ENCODE measurements at regions not wholly inside any gene's neighbourhood (a gene's known extent, or its start where the extent isn't known, plus 50 kb on each side); places are given as distances from the start of the nearest gene placed in this dataset.
"Not testable (repeated sequence)": the region's sequence is repeated elsewhere in the genome, so short reads cannot be mapped to it uniquely, and the experiment has no call there.

DNA sequence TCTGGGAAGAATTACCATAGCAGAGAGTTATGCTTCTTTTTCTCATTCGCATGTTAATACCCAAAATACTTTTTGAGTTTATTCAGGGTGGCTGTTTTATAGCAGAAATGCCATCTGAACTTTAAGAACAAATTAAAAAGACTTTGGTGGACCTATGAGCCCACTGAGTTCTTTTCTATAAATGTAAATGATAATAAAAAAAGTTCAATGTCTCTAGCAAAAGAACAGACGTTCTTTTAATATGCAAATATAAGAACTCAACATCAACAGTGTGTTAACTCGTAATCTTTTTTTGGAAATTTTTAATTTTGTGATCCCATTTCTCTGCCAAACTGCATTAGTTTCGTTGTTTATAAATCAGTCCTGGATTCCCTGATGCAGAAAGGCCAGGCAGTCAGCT is 1283.0 kb upstream of the NUDT12 start:
- Histone ChIP-seq H3K27ac (ENCODE audit: low read depth, low read length, poor library complexity, severe bottlenecking) (no peak overlapping the region), H3K4me1 (ENCODE audit: insufficient read depth, low read length, poor library complexity, severe bottlenecking) (no peaks in the 10 kb centered on the region), H3K9me3 (ENCODE audit: low read depth, low read length, poor library complexity, severe bottlenecking) (no peaks in the 10 kb centered on the region), H3K36me3 (ENCODE audit: insufficient read depth, low read length, poor library complexity, severe bottlenecking) (no peaks in the 10 kb centered on the region), H3K27me3 (replicated peaks; ENCODE audit: insufficient read depth, low read depth, low read length, poor library complexity) (no peaks in the 10 kb centered on the region), H3K4me3 (ENCODE audit: low read depth, low read length, poor library complexity, severe bottlenecking) (no peak overlapping the region)
- POLR2A ChIA-PET (ENCODE audit: low non-redundant PET), result interaction anchor here (0.6 kb wide), 1 partner anchor 135 kb away, joined by 3 read pairs; no protein-coding TSS in a partner anchor
- DNase-seq (ENCODE audit: low spot score), result no peak
- no peak for TF ChIP-seq EZH2 (IDR thresholded peaks at IDR 0.05; ENCODE audit: borderline replicate concordance, low read depth, low read length, poor library complexity, severe bottlenecking)
- TF ChIP-seq, protein P1, sequence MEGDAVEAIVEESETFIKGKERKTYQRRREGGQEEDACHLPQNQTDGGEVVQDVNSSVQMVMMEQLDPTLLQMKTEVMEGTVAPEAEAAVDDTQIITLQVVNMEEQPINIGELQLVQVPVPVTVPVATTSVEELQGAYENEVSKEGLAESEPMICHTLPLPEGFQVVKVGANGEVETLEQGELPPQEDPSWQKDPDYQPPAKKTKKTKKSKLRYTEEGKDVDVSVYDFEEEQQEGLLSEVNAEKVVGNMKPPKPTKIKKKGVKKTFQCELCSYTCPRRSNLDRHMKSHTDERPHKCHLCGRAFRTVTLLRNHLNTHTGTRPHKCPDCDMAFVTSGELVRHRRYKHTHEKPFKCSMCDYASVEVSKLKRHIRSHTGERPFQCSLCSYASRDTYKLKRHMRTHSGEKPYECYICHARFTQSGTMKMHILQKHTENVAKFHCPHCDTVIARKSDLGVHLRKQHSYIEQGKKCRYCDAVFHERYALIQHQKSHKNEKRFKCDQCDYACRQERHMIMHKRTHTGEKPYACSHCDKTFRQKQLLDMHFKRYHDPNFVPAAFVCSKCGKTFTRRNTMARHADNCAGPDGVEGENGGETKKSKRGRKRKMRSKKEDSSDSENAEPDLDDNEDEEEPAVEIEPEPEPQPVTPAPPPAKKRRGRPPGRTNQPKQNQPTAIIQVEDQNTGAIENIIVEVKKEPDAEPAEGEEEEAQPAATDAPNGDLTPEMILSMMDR (conservative IDR thresholded peaks at IDR 0.05; ENCODE audit: low read depth, low read length), result no peak
- BruUV-seq (replicated peaks), result no TSS peak
- intact Hi-C loops (cut with micrococcal nuclease; ENCODE audit: unreplicated experiment), result no loop called here
- CTCF ChIA-PET, result no interaction called here

GRCh38 chr5:104843822-104844221 is 1281.2 kb upstream of the NUDT12 start:
- TF ChIP-seq EZH2 (IDR thresholded peaks at IDR 0.05; ENCODE audit: borderline replicate concordance, low read depth, low read length, poor library complexity, severe bottlenecking), result no peak
- TF ChIP-seq, protein P1 (conservative IDR thresholded peaks at IDR 0.05; ENCODE audit: low read depth, low read length), result no peak
- no TSS peak for BruUV-seq (replicated peaks)
- intact Hi-C loops (cut with micrococcal nuclease; ENCODE audit: unreplicated experiment), result no loop called here
- CTCF ChIA-PET, result no interaction called here
- Histone ChIP-seq H3K4me1 (ENCODE audit: insufficient read depth, low read length, poor library complexity, severe bottlenecking) (no peaks in the 10 kb centered on the region), H3K27ac (ENCODE audit: low read depth, low read length, poor library complexity, severe bottlenecking) (no peak overlapping the region), H3K36me3 (ENCODE audit: insufficient read depth, low read length, poor library complexity, severe bottlenecking) (no peaks in the 10 kb centered on the region), H3K4me3 (ENCODE audit: low read depth, low read length, poor library complexity, severe bottlenecking) (no peak overlapping the region), H3K9me3 (ENCODE audit: low read depth, low read length, poor library complexity, severe bottlenecking) (no peaks in the 10 kb centered on the region), H3K27me3 (replicated peaks; ENCODE audit: insufficient read depth, low read depth, low read length, poor library complexity) (no peaks in the 10 kb centered on the region)
- no peak for DNase-seq (ENCODE audit: low spot score)
- POLR2A ChIA-PET (ENCODE audit: low non-redundant PET), result interaction anchor here (0.6 kb wide), 1 partner anchor 197 kb away, joined by 4 read pairs; no protein-coding TSS in a partner anchor

- ChIA-PET CTCF (no interaction called here), POLR2A (ENCODE audit: low non-redundant PET) (interaction anchor here (0.6 kb wide), 1 partner anchor 45 kb away, joined by 5 read pairs; no protein-coding TSS in a partner anchor)
- H3K36me3 ChIP-seq (ENCODE audit: insufficient read depth, low read length, poor library complexity, severe bottlenecking), result no peaks in the 10 kb centered on the region
- TF ChIP-seq, protein P1 (conservative IDR thresholded peaks at IDR 0.05; ENCODE audit: low read depth, low read length), result no peak
- no peak for TF ChIP-seq EZH2 (IDR thresholded peaks at IDR 0.05; ENCODE audit: borderline replicate concordance, low read depth, low read length, poor library complexity, severe bottlenecking)
- no TSS peak for BruUV-seq (replicated peaks)
- no peak overlapping the region for H3K27ac ChIP-seq (ENCODE audit: low read depth, low read length, poor library complexity, severe bottlenecking)
- no peaks in the 10 kb centered on the region for H3K27me3 ChIP-seq (replicated peaks; ENCODE audit: insufficient read depth, low read depth, low read length, poor library complexity)
- H3K4me1 ChIP-seq (ENCODE audit: insufficient read depth, low read length, poor library complexity, severe bottlenecking), result no peaks in the 10 kb centered on the region
- DNase-seq (ENCODE audit: low spot score), result no peak
- no peaks in the 10 kb centered on the region for H3K9me3 ChIP-seq (ENCODE audit: low read depth, low read length, poor library complexity, severe bottlenecking)
- intact Hi-C loops (cut with micrococcal nuclease; ENCODE audit: unreplicated experiment), result no loop called here
- H3K4me3 ChIP-seq (ENCODE audit: low read depth, low read length, poor library complexity, severe bottlenecking), result no peak overlapping the region
Observed at GRCh38 chr5:104840284-104840683, 1277.7 kb upstream of the NUDT12 start.

DNA sequence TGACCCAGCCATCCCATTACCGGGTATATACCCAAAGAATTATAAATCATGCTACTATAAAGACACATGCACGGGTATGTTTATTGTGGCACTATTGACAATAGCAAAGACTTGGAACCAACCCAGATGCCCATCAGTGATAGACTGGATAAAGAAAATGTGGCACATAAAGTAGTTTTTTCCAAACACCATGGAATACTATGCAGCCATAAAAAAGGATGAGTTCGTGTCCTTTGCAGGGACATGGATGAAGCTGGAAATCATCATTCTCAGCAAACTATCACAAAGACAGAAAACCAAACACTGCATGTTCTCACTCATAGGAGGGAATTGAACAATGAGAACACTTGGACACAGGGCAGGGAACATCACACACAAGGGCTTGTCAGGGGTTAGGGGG is 1268.9 kb upstream of the NUDT12 start:
- intact Hi-C loops (cut with micrococcal nuclease; ENCODE audit: unreplicated experiment); H3K4me1 ChIP-seq (ENCODE audit: insufficient read depth, low read length, poor library complexity, severe bottlenecking); H3K36me3 ChIP-seq (ENCODE audit: insufficient read depth, low read length, poor library complexity, severe bottlenecking); H3K9me3 ChIP-seq (ENCODE audit: low read depth, low read length, poor library complexity, severe bottlenecking); DNase-seq (ENCODE audit: low spot score); BruUV-seq (replicated peaks); POLR2A ChIA-PET (ENCODE audit: low non-redundant PET); H3K4me3 ChIP-seq (ENCODE audit: low read depth, low read length, poor library complexity, severe bottlenecking); CTCF ChIA-PET; H3K27ac ChIP-seq (ENCODE audit: low read depth, low read length, poor library complexity, severe bottlenecking); H3K27me3 ChIP-seq (replicated peaks; ENCODE audit: insufficient read depth, low read depth, low read length, poor library complexity): not testable (repeated sequence)

Data from A673 (cell line).